Tibial nerve (tissue), 4 donors: ENCODE measurements at regions not wholly inside any gene's neighbourhood (a gene's known extent, or its start where the extent isn't known, plus 50 kb on each side); places are given as distances from the start of the nearest gene placed in this dataset.

ENCODE experiments used
- DNase-seq, 2 donors: peaks; one replicate each; pipeline ENCODE4 v3.0.0-alpha.2; 2019; ENCODE audit warnings: low spot score in 2 of 2
- H3K27ac ChIP-seq, 4 donors: fragments of 200-600 bp; sonication (generic) in 3 of 4; one replicate each; pipeline ENCODE4 v1.5.1; 2017 to 2019; ENCODE audit warnings: mild to moderate bottlenecking in 1 of 4
- H3K27me3 ChIP-seq, 2 donors: fragments of 200-600 bp; sonication (generic) in 1 of 2; one replicate each; pipeline versions ENCODE4 v1.5.1 to v1.6.0; 2017 to 2019
- H3K36me3 ChIP-seq, 3 donors: fragments of 200-600 bp; sonication (generic); one replicate each; pipeline ENCODE4 v1.5.1; 2018 to 2019
- H3K4me1 ChIP-seq, 4 donors: fragments of 200-600 bp; sonication (generic) in 3 of 4; one replicate each; pipeline ENCODE4 v1.5.1; 2017 to 2019
- H3K4me3 ChIP-seq, 4 donors: fragments of 200-600 bp; sonication (generic) in 3 of 4; one replicate each; pipeline ENCODE4 v1.5.1; 2017 to 2019; ENCODE audit warnings: mild to moderate bottlenecking in 1 of 4, moderate library complexity in 1 of 4
- H3K9me3 ChIP-seq, 4 donors: fragments of 200-600 bp; sonication (generic) in 3 of 4; one replicate each; pipeline ENCODE4 v1.5.1; 2017 to 2019
- CTCF ChIP-seq, 5 experiments: fragments of 200-600 bp in 3 of 5; fragments of 450-650 bp in 2 of 5; sonication (generic) in 3 of 5; IDR thresholded peaks; one replicate each; pipeline ENCODE4 v1.5.1; 2016 to 2019; ENCODE audit warnings: antibody characterized with exemption in 5 of 5, mild to moderate bottlenecking in 3 of 5, moderate library complexity in 2 of 5
- EP300 ChIP-seq, 2 donors: sonication (generic); formaldehyde crosslinking; IDR thresholded peaks; one replicate each; pipeline ENCODE4 v1.6.1; 2017; ENCODE audit warnings: antibody characterized with exemption in 2 of 2, mild to moderate bottlenecking in 1 of 2
- POLR2A ChIP-seq, 2 donors: fragments of 450-650 bp; IDR thresholded peaks; one replicate each; pipeline ENCODE4 v1.6.1; 2017; ENCODE audit warnings: antibody characterized with exemption in 2 of 2, mild to moderate bottlenecking in 2 of 2, moderate library complexity in 2 of 2
- WGBS, 2 donors: methylation state at CpG; one replicate each; pipeline ENCODE4 v1.1.5; 2018; 5-methylcytosine and 5-hydroxymethylcytosine counted together

GRCh38 chr2:163081754-163082153, 243.2 kb upstream of the KCNH7 start:
- H3K4me1 ChIP-seq = no peaks in the 10 kb centered on the region
- no peak overlapping the region for H3K4me3 ChIP-seq
- TF ChIP-seq EP300 (IDR thresholded peaks at IDR 0.05) = no peak
- TF ChIP-seq CTCF (IDR thresholded peaks at IDR 0.05) = no peak
- TF ChIP-seq POLR2A (IDR thresholded peaks at IDR 0.05) = no peak
- H3K27ac ChIP-seq = no peak overlapping the region
- no peaks in the 10 kb centered on the region for H3K9me3 ChIP-seq
- no peak for DNase-seq
- H3K36me3 ChIP-seq = no peaks in the 10 kb centered on the region
- no peaks in the 10 kb centered on the region for H3K27me3 ChIP-seq

GRCh38 chr2:163077241-163077640, 238.7 kb upstream of the KCNH7 start:
- H3K27ac ChIP-seq = no peak overlapping the region
- H3K4me1 ChIP-seq = no peaks in the 10 kb centered on the region
- H3K9me3 ChIP-seq = no peaks in the 10 kb centered on the region
- no peaks in the 10 kb centered on the region for H3K27me3 ChIP-seq
- H3K36me3 ChIP-seq = no peaks in the 10 kb centered on the region
- no peak for TF ChIP-seq POLR2A (IDR thresholded peaks at IDR 0.05)
- no peak for TF ChIP-seq CTCF (IDR thresholded peaks at IDR 0.05)
- no peak for TF ChIP-seq EP300 (IDR thresholded peaks at IDR 0.05)
- no peak for DNase-seq
- no peak overlapping the region for H3K4me3 ChIP-seq
- 5 to 10% methylated on average over 1 of the region's 1 CpG for WGBS, 2 donors

GRCh38 chr2:163066085-163066484, 227.5 kb upstream of the KCNH7 start:
- Histone ChIP-seq H3K4me3 (no peak overlapping the region), H3K4me1 (no peaks in the 10 kb centered on the region), H3K27ac (no peak overlapping the region), H3K9me3 (no peaks in the 10 kb centered on the region), H3K36me3 (no peaks in the 10 kb centered on the region), H3K27me3 (no peaks in the 10 kb centered on the region)
- TF ChIP-seq POLR2A (IDR thresholded peaks at IDR 0.05) = no peak
- TF ChIP-seq CTCF (IDR thresholded peaks at IDR 0.05) = no peak
- TF ChIP-seq EP300 (IDR thresholded peaks at IDR 0.05) = no peak
- DNase-seq = no peak

- TF ChIP-seq EP300 (IDR thresholded peaks at IDR 0.05) (no peak), CTCF (IDR thresholded peaks at IDR 0.05) (no peak), POLR2A (IDR thresholded peaks at IDR 0.05) (no peak)
- Histone ChIP-seq H3K36me3 (no peaks in the 10 kb centered on the region), H3K4me1 (no peaks in the 10 kb centered on the region), H3K27ac (no peak overlapping the region), H3K27me3 (no peaks in the 10 kb centered on the region), H3K9me3 (no peaks in the 10 kb centered on the region), H3K4me3 (no peak overlapping the region)
- no peak for DNase-seq
- WGBS, 2 donors = 76 to 78% methylated on average over 3 of the region's 3 CpGs
These were observed 224.0 kb upstream of the KCNH7 start for GRCh38 chr2:163062524-163062923.

- no peaks in the 10 kb centered on the region for H3K4me1 ChIP-seq
- H3K27ac ChIP-seq = no peak overlapping the region
- no peak overlapping the region for H3K4me3 ChIP-seq
- H3K9me3 ChIP-seq = no peaks in the 10 kb centered on the region
- DNase-seq = no peak
- H3K36me3 ChIP-seq = no peaks in the 10 kb centered on the region
- no peaks in the 10 kb centered on the region for H3K27me3 ChIP-seq
- no peak for TF ChIP-seq POLR2A (IDR thresholded peaks at IDR 0.05)
- TF ChIP-seq CTCF (IDR thresholded peaks at IDR 0.05) = no peak
- TF ChIP-seq EP300 (IDR thresholded peaks at IDR 0.05) = no peak
- 83 to 84% methylated on average over 2 of the region's 2 CpGs for WGBS, 2 donors
These were observed 208.0 kb upstream of the KCNH7 start for GRCh38 chr2:163046615-163047014.
